ENCODE measurements at regions not wholly inside any gene's neighbourhood (a gene's known extent, or its start where the extent isn't known, plus 50 kb on each side); places are given as distances from the start of the nearest gene placed in this dataset.

DNA sequence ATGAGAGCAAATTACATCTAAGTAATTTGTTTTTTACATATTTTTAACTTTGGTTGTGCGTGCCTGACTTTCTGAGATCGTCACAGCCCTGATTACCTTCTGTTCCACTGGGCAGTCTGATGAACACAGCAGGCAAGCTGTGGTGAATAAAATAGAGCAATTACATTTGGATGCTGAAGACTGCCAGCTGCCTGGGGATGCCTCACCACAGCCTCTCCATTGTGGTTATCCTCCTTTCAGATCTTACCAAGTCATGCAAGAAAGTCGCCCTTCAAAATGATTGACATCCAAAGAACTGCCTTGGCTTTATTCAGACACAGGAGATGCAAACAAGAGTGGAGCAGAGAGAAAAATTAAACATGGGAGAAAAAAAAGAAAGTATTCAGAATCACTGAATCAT is 456.6 kb upstream of the TMPO start:
- no peaks in the 10 kb centered on the region for H4K20me1 ChIP-seq (ENCODE audit: insufficient read depth)
- H3K36me3 ChIP-seq (replicated peaks in 1 of 2; ENCODE audit: control insufficient read depth in 1 of 2, insufficient read depth in 2 of 2, low read length in 1 of 2), result no peaks in the 10 kb centered on the region
- H3K9ac ChIP-seq, result no peak overlapping the region
- TF ChIP-seq TEAD4 (IDR thresholded peaks at IDR 0.05; ENCODE audit: borderline replicate concordance, insufficient read depth) (no peak), GATA2 (CRISPR knock-in tag; IDR thresholded peaks at IDR 0.05) (no peak), FOXJ3 (CRISPR knock-in tag; IDR thresholded peaks at IDR 0.05) (no peak), CHD2 (IDR thresholded peaks at IDR 0.05; ENCODE audit: low read length, partially characterized antibody) (no peak), POLR2AphosphoS5 (IDR thresholded peaks at IDR 0.05; ENCODE audit: low read depth, low read length) (no peak)
- H3K4me1 ChIP-seq (ENCODE audit: control insufficient read depth in 1 of 2, insufficient read depth in 2 of 2, low read depth in 1 of 2, low read length in 1 of 2), result peaks cover 0 to 5% of the 10 kb centered on the region in 2 experiments; a peak in 2 of 4 replicates
- no peak overlapping the region for H3K4me2 ChIP-seq
- H3F3A ChIP-seq (replicated peaks; ENCODE audit: insufficient read depth), result no peaks in the 10 kb centered on the region
- WGBS (ENCODE audit: low lambda C conversion rate), result 34% methylated on average over 3 of the region's 3 CpGs
- H3K4me3 ChIP-seq (ENCODE audit: low read depth in 2 of 2, low read length in 1 of 2), result no peak overlapping the region
- no peak overlapping the region for H2AFZ ChIP-seq (ENCODE audit: low read depth)
- CTCF ChIA-PET, result interaction anchor here (1.0 kb wide), 1 partner anchor 15 kb away, joined by 3 read pairs; no protein-coding TSS in a partner anchor
- POLR2A ChIA-PET, result no interaction called here
- no peak for DNase-seq
- no peaks in the 10 kb centered on the region for H3K27me3 ChIP-seq (ENCODE audit: insufficient read depth)
- H3K79me2 ChIP-seq (ENCODE audit: insufficient read depth), result no peaks in the 10 kb centered on the region
- no peak overlapping the region for H3K27ac ChIP-seq (ENCODE audit: low read depth in 2 of 2, low read length in 1 of 2)
- no peaks in the 10 kb centered on the region for H3K9me2 ChIP-seq
- no peaks in the 10 kb centered on the region for H3K9me3 ChIP-seq

DNA sequence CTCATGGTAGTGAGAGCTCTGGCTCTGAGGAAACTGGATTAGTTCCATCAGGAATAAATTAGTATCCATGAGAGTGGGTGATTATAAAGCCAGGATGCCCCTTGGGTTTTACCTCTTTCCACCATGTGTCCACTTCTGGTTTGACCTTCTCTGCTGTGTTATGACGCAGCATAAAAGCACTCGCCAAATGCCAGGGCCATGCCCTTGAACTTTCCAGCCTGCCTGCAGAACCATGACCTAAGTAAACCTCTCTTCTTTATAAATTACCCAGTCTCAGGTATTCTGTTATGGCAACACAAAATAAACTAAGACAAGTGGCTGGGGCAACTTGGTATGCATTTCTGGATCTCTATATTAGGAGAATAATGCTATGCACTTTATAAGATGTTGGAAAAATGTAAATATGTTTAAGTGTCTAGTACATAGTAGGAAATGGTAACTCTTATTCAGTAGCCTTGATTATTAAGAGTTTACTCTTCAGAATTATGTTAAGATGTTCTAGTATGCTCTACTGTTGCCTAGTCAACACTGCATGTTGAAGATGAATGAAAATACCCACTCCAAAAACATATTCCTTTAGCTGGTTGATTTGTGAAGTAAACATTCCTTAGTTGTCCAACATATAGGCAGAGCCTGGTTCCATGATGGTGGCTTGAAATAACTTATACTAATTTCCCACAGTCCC is 455.6 kb upstream of the TMPO start:
- Histone ChIP-seq H3K79me2 (ENCODE audit: insufficient read depth) (no peaks in the 10 kb centered on the region), H3K9me2 (no peaks in the 10 kb centered on the region), H3K4me3 (ENCODE audit: low read depth in 2 of 2, low read length in 1 of 2) (no peak overlapping the region), H3K27me3 (ENCODE audit: insufficient read depth) (no peaks in the 10 kb centered on the region), H2AFZ (ENCODE audit: low read depth) (no peak overlapping the region), H3K27ac (ENCODE audit: low read depth in 2 of 2, low read length in 1 of 2) (no peak overlapping the region), H4K20me1 (ENCODE audit: insufficient read depth) (no peaks in the 10 kb centered on the region), H3K4me2 (no peak overlapping the region), H3F3A (replicated peaks; ENCODE audit: insufficient read depth) (no peaks in the 10 kb centered on the region), H3K36me3 (replicated peaks in 1 of 2; ENCODE audit: control insufficient read depth in 1 of 2, insufficient read depth in 2 of 2, low read length in 1 of 2) (no peaks in the 10 kb centered on the region), H3K9ac (no peak overlapping the region), H3K4me1 (ENCODE audit: control insufficient read depth in 1 of 2, insufficient read depth in 2 of 2, low read depth in 1 of 2, low read length in 1 of 2) (peaks cover 0 to 5% of the 10 kb centered on the region in 2 experiments; a peak in 1 of 4 replicates), H3K9me3 (no peaks in the 10 kb centered on the region)
- WGBS (ENCODE audit: low lambda C conversion rate), result 49% methylated on average over 2 of the region's 2 CpGs
- no peak for DNase-seq
- ChIA-PET POLR2A (no interaction called here), CTCF (no interaction called here)
- TF ChIP-seq JUND (IDR thresholded peaks at IDR 0.05) (no peak), SIN3A (IDR thresholded peaks at IDR 0.05; ENCODE audit: borderline replicate concordance, low read depth, low read length) (no peak), POLR2AphosphoS5 (IDR thresholded peaks at IDR 0.05; ENCODE audit: low read depth, low read length) (no peak), YY1 (IDR thresholded peaks at IDR 0.05; ENCODE audit: low read depth) (no peak), RAD21 (IDR thresholded peaks at IDR 0.05; ENCODE audit: low read length) (no peak), MXI1 (IDR thresholded peaks at IDR 0.05; ENCODE audit: low read depth, low read length) (no peak), FOXM1 (IDR thresholded peaks at IDR 0.05; ENCODE audit: low read depth) (no peak)
- TF ChIP-seq, protein P1, sequence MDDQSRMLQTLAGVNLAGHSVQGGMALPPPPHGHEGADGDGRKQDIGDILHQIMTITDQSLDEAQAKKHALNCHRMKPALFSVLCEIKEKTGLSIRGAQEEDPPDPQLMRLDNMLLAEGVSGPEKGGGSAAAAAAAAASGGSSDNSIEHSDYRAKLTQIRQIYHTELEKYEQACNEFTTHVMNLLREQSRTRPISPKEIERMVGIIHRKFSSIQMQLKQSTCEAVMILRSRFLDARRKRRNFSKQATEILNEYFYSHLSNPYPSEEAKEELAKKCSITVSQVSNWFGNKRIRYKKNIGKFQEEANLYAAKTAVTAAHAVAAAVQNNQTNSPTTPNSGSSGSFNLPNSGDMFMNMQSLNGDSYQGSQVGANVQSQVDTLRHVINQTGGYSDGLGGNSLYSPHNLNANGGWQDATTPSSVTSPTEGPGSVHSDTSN (IDR thresholded peaks at IDR 0.05), result no peak
- TF ChIP-seq, protein P2, sequence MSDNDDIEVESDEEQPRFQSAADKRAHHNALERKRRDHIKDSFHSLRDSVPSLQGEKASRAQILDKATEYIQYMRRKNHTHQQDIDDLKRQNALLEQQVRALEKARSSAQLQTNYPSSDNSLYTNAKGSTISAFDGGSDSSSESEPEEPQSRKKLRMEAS (IDR thresholded peaks at IDR 0.05; ENCODE audit: low read depth), result no peak
- TF ChIP-seq, protein P3, sequence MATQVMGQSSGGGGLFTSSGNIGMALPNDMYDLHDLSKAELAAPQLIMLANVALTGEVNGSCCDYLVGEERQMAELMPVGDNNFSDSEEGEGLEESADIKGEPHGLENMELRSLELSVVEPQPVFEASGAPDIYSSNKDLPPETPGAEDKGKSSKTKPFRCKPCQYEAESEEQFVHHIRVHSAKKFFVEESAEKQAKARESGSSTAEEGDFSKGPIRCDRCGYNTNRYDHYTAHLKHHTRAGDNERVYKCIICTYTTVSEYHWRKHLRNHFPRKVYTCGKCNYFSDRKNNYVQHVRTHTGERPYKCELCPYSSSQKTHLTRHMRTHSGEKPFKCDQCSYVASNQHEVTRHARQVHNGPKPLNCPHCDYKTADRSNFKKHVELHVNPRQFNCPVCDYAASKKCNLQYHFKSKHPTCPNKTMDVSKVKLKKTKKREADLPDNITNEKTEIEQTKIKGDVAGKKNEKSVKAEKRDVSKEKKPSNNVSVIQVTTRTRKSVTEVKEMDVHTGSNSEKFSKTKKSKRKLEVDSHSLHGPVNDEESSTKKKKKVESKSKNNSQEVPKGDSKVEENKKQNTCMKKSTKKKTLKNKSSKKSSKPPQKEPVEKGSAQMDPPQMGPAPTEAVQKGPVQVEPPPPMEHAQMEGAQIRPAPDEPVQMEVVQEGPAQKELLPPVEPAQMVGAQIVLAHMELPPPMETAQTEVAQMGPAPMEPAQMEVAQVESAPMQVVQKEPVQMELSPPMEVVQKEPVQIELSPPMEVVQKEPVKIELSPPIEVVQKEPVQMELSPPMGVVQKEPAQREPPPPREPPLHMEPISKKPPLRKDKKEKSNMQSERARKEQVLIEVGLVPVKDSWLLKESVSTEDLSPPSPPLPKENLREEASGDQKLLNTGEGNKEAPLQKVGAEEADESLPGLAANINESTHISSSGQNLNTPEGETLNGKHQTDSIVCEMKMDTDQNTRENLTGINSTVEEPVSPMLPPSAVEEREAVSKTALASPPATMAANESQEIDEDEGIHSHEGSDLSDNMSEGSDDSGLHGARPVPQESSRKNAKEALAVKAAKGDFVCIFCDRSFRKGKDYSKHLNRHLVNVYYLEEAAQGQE (IDR thresholded peaks at IDR 0.05; ENCODE audit: low read depth, low read length), result no peak

All from SK-N-SH (cell line).